ENCODE measurements at regions not wholly inside any gene's neighbourhood (a gene's known extent, or its start where the extent isn't known, plus 50 kb on each side); places are given as distances from the start of the nearest gene placed in this dataset.

GRCh38 chr21:14694817-14695216 is 148.7 kb upstream of the SAMSN1 start:
- 50 to 61% methylated on average over 1 of the region's 1 CpG for WGBS, 2 donors (ENCODE audit: low coverage in 1 of 2)
- no peak for ATAC-seq
- Histone ChIP-seq H3K36me3 (no peaks in the 10 kb centered on the region), H3K9me3 (no peaks in the 10 kb centered on the region), H3K4me1 (no peaks in the 10 kb centered on the region), H3K27ac (no peak overlapping the region), H3K4me3 (no peak overlapping the region), H3K27me3 (no peaks in the 10 kb centered on the region)
- TF ChIP-seq POLR2A (IDR thresholded peaks at IDR 0.05) (no peak), EP300 (IDR thresholded peaks at IDR 0.05) (no peak), CTCF (IDR thresholded peaks at IDR 0.05) (no peak), POLR2AphosphoS5 (IDR thresholded peaks at IDR 0.05) (no peak)

- ATAC-seq: no peak
- TF ChIP-seq POLR2AphosphoS5 (IDR thresholded peaks at IDR 0.05) (no peak), POLR2A (IDR thresholded peaks at IDR 0.05) (no peak), EP300 (IDR thresholded peaks at IDR 0.05) (no peak), CTCF (IDR thresholded peaks at IDR 0.05) (no peak)
- Histone ChIP-seq H3K4me1 (no peaks in the 10 kb centered on the region), H3K27me3 (no peaks in the 10 kb centered on the region), H3K4me3 (no peak overlapping the region), H3K36me3 (no peaks in the 10 kb centered on the region), H3K9me3 (no peaks in the 10 kb centered on the region), H3K27ac (no peak overlapping the region)
- WGBS, 2 donors (ENCODE audit: low coverage in 1 of 2): 58 to 83% methylated on average over 2 to 3 of the region's 3 CpGs
Observed at GRCh38 chr21:14693997-14694396, 147.9 kb upstream of the SAMSN1 start.

- Histone ChIP-seq H3K27ac (no peak overlapping the region), H3K9me3 (no peaks in the 10 kb centered on the region), H3K27me3 (no peaks in the 10 kb centered on the region), H3K36me3 (no peaks in the 10 kb centered on the region), H3K4me3 (no peak overlapping the region), H3K4me1 (no peaks in the 10 kb centered on the region)
- no peak for ATAC-seq
- TF ChIP-seq POLR2AphosphoS5 (IDR thresholded peaks at IDR 0.05) (no peak), EP300 (IDR thresholded peaks at IDR 0.05) (no peak), CTCF (IDR thresholded peaks at IDR 0.05) (no peak), POLR2A (IDR thresholded peaks at IDR 0.05) (no peak)
- WGBS, 2 donors (ENCODE audit: low coverage in 1 of 2): 20 to 68% methylated on average over 5 of the region's 5 CpGs
Observed at GRCh38 chr21:14691914-14692313, 145.8 kb upstream of the SAMSN1 start.

- Histone ChIP-seq H3K4me3 (no peak overlapping the region), H3K27ac (no peak overlapping the region), H3K9me3 (no peaks in the 10 kb centered on the region), H3K27me3 (no peaks in the 10 kb centered on the region), H3K36me3 (no peaks in the 10 kb centered on the region), H3K4me1 (no peaks in the 10 kb centered on the region)
- 53 to 70% methylated on average over 2 of the region's 2 CpGs for WGBS, 2 donors (ENCODE audit: low coverage in 1 of 2)
- ATAC-seq: no peak
- no peak for TF ChIP-seq CTCF (IDR thresholded peaks at IDR 0.05)
- TF ChIP-seq POLR2AphosphoS5 (IDR thresholded peaks at IDR 0.05): no peak
- no peak for TF ChIP-seq EP300 (IDR thresholded peaks at IDR 0.05)
- no peak for TF ChIP-seq POLR2A (IDR thresholded peaks at IDR 0.05)
Observed at GRCh38 chr21:14690886-14691285, 144.8 kb upstream of the SAMSN1 start.

- Histone ChIP-seq H3K27me3 (no peaks in the 10 kb centered on the region), H3K4me3 (no peak overlapping the region), H3K4me1 (no peaks in the 10 kb centered on the region), H3K36me3 (no peaks in the 10 kb centered on the region), H3K27ac (no peak overlapping the region), H3K9me3 (no peaks in the 10 kb centered on the region)
- 98 to 100% methylated on average over 2 to 3 of the region's 3 CpGs for WGBS, 2 donors (ENCODE audit: low coverage in 1 of 2)
- TF ChIP-seq POLR2A (IDR thresholded peaks at IDR 0.05) (no peak), POLR2AphosphoS5 (IDR thresholded peaks at IDR 0.05) (no peak), CTCF (IDR thresholded peaks at IDR 0.05) (no peak), EP300 (IDR thresholded peaks at IDR 0.05) (no peak)
- no peak for ATAC-seq
Observed at GRCh38 chr21:14688936-14689335, 142.8 kb upstream of the SAMSN1 start.
